Stimulated activated CD4-positive, alpha-beta T cell treated with anti-CD3 and anti-CD28 coated beads, Interleukin-4, amount 100 ng/mL, for 4 hours (primary cell): ENCODE measurements at regions not wholly inside any gene's neighbourhood (a gene's known extent, or its start where the extent isn't known, plus 50 kb on each side); places are given as distances from the start of the nearest gene placed in this dataset.
"Not testable (repeated sequence)": the region's sequence is repeated elsewhere in the genome, so short reads cannot be mapped to it uniquely, and the experiment has no call there.

ENCODE experiments used
- DNase-seq, 2 experiments: peaks; one replicate each; pipeline ENCODE4 v3.0.0-alpha.2; 2020

DNA sequence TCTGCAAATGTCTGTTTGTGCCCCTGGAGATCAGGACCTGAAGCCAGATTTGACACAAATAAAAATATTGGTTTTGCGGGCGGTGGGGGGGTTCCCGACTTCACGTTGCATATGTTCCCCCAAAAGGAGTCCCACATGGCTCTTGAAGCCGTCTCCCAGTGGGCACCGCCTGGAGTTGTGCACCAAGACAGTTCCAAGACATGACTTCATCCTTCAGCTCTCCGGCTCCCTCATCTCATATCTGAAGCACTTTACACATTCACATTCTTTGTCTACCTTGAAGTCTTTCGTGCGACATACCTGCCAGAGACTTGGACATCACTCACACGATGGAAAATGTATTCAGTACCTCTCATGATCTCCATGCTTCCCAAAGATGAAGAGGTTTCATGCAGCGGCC, 362.8 kb upstream of the FOXK1 start:
- no peak for DNase-seq

DNA sequence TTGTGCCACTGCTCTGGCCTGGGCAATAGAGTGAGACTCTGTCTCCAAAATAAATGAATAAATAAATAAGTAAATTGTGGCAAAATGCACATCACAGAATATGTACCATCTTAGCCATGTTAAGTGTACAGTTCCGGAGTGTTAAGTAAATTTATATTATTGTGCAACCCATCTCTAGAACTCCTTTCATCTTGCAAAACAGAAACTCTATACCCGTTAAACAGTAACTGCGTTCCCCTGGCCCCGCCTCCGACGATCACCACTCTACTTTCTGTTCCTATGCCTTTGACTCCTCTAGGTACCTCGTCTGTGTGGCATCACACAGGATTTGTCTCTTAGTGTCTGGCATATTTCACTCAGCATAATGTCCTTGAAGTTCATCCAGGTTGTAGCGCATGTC, 356.4 kb upstream of the FOXK1 start:
- DNase-seq, result no peak

DNA sequence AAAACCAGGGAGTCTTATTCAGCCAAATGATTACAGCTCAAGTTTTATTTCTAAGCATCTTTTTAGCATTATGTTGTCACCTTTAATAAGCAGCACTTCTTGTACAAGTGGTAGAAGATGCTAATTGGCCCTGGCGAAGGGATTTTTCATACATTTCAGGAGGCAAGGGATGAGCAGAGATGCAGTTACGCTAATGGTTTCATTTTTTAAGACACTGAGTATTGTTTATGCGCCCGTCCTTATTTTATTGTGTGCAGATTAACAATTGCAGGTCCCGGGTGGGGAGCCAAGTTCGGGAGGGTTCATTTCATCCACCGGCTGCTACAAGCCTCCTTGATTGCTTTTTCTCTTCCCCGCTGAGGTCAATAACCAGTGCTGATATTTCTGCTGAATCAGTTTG, 350.4 kb upstream of the FOXK1 start:
- DNase-seq, result no peak

DNA sequence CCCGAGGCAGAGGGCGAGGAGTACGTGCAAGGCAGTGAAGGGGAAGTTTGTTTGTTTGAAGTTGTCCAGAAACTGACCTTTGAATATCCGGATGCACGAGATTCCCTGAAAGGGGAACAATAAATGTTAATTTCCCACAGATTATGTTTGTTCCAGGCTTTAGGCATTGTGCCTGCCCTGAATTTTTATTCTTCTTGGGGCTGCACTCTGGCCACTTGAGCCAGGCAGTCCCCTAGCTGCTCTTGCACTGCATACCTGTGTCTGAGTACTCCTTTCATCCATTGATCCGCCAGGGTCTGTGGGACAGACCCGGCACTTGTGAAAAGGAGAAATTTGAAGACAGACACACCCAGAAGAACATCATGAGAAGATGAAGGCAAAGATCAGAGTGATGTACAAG, 343.5 kb upstream of the FOXK1 start:
- DNase-seq, result no peak

DNA sequence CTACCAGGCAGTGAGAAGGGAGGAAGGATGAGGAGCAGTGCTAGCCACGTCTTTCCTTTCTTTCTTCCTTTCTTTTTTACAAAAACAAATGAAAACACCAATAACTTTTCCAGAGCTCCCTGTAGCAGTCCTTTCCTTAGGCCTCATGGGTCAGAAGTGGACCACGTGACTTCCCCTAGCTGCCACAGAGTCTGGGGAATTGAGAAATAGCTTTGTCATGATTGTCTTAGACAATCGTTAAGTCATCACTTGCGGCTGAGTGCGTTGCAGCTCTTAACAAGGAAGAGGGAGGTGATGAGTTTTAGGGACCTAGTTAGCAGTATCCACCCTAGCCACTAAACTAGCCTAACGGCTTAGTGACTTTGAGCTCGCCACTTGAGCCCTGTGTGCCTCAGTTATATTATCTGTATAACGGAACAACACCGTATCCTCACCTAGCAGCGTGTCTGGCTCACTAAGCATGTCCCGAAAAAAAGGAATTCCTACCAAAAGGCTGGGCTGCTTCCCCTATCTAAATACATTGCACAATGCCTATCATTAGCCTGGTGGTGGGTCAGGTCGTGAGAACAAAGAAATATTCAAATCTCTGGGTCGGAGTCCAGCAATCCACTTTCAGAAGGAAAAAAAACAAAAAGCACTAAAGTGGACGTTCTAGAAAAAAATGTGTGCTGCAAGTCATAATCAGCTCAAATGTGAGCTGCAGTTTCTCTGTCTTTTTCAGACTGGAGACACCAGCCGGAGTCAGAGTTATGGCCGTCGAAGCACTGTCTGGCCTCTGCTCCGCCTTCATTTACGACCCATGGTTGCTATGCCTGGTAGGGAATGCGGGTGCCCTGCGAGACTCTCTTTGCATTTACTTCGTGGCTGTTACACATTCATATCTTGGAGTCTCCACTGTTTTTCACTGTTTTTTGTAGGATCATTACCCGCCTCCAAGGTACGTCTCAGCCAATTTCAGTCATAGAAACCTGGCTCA, 338.5 kb upstream of the FOXK1 start:
- no peak for DNase-seq

DNA sequence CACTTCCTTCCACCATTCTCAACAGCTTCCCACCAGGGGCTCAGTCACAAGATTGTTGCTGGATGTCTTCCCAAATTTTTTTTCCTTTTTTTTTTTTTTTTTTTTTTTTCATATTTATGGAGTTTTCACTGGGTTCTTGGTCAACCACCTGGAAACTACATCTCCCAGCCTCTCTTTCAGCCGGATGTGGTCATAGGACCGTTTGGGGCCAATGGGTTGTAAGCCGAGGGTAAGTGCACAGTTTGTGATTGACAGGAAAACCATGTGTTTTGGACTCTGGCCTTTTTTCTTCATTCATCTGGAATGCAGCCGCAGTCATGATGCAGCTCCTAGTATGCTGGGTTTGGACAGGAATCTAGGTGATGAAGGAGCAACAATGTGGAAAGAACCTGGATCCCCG, 337.1 kb upstream of the FOXK1 start:
- no peak for DNase-seq

DNA sequence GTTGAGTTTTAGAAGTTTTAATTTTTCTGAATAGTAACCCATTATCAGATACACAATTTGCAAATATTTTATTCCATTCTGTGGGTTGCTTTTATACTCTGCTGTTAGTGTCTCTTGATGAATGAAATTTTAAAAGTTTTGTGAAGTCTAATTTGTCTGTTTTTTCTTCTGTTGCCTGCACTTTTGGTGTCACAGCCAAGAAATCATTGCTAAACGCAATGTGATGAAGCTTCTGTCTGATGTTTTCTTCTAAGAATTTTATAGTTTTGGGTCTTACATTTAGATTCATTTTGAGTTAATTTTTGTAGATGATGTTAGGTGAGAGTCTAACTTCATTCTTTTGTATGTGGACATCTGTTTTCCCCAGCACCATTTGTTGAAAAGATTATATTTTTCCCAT, 330.0 kb upstream of the FOXK1 start:
- no peak for DNase-seq

DNA sequence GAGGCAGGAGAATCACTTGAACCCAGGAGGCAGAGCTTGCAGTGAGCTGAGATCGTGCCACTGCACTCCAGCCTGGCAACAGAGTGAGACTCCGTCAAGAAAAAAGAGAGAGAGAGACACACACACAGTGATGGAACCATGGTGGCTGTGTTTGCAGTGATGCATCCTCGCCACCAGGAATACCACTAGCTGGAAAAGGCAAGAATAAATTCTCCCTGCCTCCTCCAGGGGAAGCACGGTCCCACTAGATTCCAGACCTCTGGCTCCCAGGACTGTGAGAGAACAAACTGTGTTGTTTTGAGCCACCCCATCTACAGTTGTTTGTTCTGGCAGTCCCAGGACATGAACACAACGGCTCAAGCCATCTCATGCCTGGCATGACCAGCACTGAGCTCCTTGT, 320.3 kb upstream of the FOXK1 start:
- no peak for DNase-seq

DNA sequence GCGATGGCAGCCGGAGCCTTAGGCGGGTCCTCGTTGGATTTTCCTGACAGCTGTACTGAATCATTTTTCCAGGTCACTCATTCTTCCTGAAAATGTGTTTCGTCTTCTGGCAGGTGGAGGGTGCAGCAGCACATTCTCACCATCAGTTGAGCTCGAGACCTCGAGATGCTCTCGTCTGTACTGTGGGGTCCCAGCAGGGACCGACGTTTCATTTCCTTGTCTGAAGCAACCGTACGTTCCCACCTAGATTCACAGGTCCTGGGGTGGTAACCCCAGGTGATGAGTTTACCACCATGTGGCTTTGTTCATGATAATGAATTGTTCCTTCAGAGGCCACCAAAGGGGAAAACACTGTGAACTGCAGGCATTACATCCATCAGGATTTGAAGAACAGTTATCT, 298.5 kb upstream of the FOXK1 start:
- DNase-seq, result no peak

DNA sequence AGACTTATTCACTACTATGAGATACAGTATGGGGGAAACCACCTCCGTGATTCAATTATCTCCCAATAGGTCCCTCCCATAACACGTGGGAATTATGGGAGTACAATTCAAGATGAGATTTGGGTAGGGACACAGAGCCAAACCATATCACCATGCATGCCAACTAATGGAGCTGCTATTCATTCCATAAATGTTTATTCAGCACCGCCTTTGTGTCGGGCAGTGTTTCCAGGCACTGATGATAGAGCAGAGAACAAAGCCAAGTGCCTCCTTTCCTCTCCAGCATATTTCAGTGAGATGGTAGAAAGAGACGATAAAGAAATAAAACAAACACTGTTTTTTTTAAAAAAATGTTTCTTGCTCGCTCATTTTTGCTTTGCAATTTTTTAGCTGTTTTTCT, 295.9 kb upstream of the FOXK1 start:
- no peak for DNase-seq

DNA sequence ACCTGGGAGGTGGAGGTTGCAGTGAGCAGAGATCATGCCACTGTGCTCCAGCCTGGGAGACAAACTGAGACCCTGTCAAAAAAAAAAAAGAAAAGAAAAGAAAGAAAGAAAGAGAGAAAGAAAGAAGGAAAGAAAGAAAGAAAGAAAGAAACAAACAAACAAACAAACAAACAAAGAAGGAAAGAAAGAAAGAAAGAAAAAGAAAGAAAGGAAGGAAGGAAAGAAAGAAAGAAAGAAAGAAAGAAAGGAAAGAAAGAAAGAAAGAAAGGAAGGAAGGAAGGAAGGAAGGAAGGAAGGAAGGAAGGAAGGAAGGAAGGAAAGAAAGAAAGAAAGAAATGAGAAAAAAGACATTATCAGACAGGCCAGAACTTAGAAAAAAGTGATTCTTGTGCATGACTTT, 291.0 kb upstream of the FOXK1 start:
- DNase-seq, result not testable (repeated sequence)

DNA sequence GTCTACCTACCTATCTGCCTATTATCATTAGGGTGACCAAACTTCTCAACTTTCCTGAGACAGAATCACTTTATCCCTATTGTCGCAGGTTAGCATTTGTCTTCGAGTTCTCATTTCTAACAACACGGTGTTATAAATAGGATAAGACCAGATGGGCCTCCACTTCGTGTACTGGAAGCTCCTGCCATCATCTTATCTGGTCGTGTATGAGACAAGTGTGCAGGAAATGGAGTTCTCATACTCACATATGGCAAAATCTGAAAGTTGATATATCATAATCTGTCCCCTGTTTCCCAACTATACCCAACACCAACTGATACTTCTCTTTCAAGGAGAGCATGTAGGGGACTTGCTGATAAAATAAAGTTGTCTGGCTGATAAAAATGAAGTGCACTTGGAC, 287.4 kb upstream of the FOXK1 start:
- DNase-seq, result no peak

DNA sequence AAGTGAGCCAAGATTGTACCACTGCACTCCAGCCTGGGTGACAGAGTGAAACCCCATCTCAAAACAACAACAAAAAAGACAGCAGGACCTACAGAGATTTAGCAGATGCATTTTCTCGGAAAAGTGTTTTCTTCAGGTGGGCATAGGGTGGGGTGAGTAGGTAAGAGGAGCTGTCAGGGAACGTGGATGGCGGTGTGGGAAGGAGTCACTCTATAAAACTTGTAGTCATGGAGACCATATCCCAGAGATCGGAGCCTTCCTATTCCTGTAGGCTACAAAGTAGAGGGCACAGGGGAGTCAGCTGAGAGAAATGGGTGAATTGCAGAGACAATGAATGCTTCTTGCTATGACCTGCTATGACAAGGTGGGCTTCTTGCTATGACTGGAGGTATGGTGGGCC, 283.0 kb upstream of the FOXK1 start:
- no peak for DNase-seq

DNA sequence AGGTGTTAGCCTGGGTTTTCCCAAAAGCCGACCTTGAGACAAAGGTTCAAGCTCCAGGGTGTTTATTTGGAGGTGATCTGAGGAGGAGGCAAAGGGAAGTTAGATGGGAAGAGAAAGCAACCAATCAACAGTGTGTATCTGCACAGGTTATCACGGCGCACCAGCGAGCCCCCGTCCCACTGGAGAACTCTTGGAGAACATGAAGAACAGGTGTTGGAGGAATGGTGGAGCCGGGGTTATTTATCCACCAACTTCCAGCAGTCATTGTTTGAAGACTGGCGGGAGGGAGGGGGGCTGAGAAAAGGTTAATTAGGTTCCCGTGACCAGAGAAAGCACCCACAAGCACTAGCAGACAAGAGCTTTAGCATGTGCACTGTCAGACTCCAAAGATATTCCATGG, 282.5 kb upstream of the FOXK1 start:
- no peak for DNase-seq

DNA sequence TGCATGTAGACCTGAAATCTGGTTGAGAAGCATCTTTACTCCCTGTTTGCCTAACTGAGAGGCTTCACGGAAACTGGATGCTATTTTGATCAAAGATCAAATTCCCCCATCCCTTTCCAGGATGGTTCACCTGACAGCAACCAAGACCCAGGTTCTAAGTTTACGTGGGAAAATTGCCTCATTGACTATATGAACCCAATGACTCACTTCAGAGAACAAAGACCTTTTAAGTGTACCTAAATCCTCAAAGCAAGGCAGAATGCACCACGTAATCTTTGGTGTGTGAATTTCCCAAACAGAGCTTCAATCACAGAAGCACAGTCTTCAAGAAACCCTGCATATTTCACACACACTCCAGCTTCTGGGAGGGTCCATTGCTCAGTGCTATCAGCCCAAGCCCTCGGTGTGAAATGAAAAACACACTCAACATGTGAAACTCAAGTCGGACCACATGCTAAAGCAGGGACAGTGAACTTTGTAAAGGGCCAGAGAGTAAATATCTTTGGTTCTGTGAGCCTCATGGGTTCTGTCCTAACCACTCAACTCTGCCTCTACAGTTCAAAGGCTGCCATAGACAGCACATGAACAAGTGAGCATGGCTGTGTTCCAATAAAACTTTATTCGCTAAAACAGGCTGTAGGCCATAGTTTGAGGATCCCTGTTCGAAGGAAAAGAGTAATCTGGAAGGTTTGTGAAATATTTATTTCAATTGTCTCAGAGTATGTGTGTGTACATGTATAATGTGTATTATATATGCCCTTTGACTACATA, 275.6 kb upstream of the FOXK1 start:
- DNase-seq, result no peak

DNA sequence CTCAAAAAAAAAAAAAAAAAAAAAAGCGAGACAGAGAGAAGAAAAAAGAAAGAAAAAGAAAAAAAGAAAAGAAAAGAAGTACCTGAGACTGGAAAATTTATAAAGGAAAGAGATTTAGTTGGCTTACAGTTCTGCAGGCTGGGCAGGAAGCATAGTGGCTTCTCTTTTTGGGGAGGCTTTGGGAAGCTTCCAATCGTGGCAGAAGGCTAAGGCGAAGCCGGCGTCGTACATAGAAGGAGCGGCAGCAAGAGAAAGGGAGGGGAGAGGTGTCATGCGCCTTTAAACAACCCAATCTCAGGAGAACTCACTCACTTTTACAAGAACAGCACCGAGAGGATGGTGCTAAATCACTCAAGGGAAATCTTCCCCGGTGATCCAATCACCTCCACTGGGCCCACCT, 272.1 kb upstream of the FOXK1 start:
- DNase-seq, result no peak

DNA sequence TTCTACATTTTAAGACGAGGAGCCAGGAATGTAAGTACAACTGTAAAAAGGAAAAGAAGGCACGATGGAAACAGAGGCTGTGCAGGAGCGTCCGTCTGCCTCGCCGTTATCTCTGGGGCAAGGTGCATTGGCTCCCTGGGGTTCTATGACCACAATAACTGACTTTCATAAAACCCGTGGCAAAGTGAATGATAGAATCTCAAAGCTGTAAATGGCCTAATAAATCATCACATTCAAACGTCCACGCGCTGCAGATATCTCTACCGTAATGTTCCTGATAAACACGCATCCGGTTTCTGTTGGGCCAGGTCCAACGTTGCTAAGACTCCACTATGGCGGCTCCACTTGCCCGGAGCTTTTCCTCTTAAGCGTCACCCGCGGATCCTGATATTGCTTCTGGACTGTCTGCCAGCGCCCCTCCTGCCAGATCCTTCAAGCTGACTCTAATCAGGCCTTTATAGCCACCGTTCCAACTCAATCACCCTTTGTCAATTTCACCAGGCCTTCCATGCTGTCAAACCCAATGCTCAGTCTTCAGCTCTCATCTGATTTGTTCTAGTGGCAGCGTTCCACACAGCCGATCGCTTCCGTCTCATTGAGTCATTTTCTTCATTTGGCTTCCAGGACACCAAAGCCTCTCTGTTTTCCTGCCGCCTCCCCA, 265.6 kb upstream of the FOXK1 start:
- DNase-seq, result no peak

DNA sequence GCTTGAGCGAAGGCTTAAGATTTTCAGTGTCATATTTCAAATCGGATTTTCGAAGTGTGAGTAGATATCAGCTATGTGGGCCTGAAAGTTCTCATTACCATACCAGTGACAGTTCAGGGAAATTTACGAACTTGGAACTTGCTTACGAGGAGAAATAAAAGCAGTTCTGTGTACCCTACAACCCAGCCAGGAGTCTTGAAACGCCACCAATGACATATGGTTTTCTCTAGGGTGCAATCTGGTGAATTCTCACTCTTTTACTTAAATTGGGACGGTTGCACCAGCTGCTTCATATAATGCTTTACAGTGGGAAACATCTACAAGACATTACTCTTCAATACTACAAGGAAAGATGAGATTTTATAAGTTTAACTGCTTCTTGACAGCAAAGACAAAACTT, 253.6 kb upstream of the FOXK1 start:
- DNase-seq, result no peak

DNA sequence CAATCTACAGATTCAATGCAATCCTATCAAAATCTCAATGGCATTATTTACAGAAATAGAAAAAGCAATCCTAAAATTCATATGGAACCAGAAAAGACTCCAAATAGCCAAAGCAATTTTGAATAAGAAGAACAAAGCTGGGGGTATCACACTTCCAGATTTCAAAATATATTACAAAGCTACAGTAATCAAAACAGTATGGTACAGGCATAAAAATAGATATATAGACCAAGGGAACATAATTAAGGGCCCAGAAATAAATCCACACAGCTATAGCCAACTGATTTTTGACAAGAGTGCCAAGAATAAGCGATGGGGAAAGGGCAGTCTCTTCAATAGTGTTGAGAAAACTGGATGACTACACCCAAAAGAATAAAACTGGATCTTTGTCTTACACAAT, 251.9 kb upstream of the FOXK1 start:
- DNase-seq, result no peak

DNA sequence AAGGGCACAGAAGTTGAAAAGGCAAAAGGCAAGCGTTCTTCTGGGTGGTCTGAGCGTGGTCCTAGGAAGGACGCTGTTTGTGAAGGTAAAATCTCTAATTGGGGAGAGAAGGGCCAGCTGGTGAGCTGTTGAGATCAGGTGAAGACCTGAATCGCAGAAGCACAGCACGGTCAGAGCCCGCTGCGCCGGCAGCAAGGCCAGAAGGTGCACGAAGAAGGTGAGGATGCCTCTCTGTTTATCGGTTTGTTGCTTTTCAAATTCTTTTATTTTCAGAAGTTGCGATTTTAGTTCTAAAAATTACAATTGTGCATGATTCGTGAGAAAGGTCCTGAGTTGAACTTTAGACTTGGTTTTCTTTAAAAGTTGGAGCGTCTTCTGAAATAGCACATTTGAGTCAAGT, 247.8 kb upstream of the FOXK1 start:
- DNase-seq, result no peak

DNA sequence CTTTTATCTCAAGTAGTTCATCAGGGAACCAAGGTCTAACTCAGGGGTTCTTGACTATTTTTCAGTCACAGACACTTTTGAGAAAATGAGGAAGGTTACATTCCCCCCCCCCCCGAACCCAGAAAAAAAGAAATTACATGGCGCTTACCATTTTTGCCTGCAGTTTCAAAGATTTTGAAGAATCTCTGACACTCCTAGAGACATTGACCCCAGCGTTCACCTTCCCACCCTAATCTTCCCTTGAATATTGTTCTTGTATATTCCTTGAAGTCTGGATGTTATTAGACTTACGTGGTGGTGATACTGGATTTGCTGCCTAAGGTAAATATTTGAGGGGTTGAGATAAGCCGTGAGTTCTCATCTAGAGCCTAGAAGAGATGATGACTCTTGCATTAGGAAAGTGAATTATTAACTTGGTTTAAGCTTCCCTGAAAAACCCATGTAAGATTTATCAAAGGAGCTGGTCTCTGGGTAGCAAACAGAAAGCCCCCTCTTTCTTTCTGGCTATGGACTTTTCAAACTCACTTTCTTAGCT, 245.7 kb upstream of the FOXK1 start:
- DNase-seq, result no peak

DNA sequence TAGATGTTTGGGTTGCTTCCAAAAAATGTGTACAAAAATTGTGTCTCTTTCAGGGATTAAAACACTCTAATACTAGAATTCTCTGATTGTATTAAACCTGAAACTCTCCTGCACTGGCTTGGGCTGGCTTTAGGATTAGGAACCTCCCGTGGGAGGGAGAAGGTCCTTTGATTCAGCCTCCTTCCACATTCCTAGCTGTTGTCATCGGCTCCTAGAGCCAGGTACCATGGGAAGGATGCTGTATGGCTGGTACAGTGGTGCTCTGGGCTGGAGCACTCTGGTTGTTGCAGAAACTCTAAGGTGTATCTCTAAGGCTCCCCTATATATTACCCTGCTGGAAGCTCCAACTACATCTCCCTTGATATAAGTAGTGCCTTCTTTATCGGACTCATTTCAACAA, 245.2 kb upstream of the FOXK1 start:
- no peak for DNase-seq

DNA sequence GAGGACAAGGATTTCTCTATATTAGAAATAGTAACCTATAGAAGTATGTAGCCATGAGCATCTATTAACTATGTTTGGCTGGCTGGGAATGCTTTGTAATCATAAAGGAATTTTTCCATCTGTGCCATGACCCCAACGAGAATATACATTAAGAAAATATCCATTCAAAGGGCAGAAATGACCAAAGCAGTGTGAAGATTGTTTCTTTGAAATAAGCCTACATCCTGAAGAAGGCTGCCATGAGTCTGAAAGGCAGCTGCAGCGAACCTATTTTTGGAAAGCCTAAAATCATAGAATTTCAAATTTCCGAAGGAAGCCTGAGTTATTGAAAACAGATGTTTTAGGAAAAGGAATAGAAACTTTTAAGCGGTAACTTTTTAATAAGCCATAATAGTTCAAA, 244.2 kb upstream of the FOXK1 start:
- DNase-seq, result no peak
